CD14-positive monocyte (primary cell): ENCODE measurements at regions not wholly inside any gene's neighbourhood (a gene's known extent, or its start where the extent isn't known, plus 50 kb on each side); places are given as distances from the start of the nearest gene placed in this dataset.

Experiments used
- DNase-seq, 3 donors: peaks; one replicate each; pipeline ENCODE4 v3.0.0-alpha.2; 2011 to 2022
- H2AFZ ChIP-seq: 2 replicates; pipeline ENCODE4 v1.6.0; 2012; ENCODE audit warnings: mild to moderate bottlenecking, low read depth, low read length, inconsistent platforms; ENCODE audit not compliant: insufficient read depth, poor library complexity, severe bottlenecking
- H3K27ac ChIP-seq, 2 donors: 1 replicate in 1 of 2; 2 replicates in 1 of 2; pipeline ENCODE4 v1.5.1; 2012 to 2013; ENCODE audit warnings: low read length in 2 of 2, control low read depth in 1 of 2, inconsistent platforms in 1 of 2, low read depth in 1 of 2, mild to moderate bottlenecking in 1 of 2
- H3K27me3 ChIP-seq, 2 donors: one replicate each; pipeline versions ENCODE4 v1.6.0 to v1.6.1; 2011 to 2013; ENCODE audit warnings: low read length in 2 of 2; ENCODE audit not compliant: control insufficient read depth in 2 of 2, insufficient read depth in 2 of 2
- H3K36me3 ChIP-seq, 2 donors: replicated peaks in 1 of 2; 1 replicate in 1 of 2; 2 replicates in 1 of 2; pipeline versions ENCODE4 v1.5.1 to v1.6.1; 2012 to 2013; ENCODE audit warnings: low read length in 2 of 2, control low read depth in 1 of 2, inconsistent platforms in 1 of 2, mild to moderate bottlenecking in 1 of 2; ENCODE audit not compliant: insufficient read depth in 2 of 2, control insufficient read depth in 1 of 2
- H3K4me1 ChIP-seq, 2 donors: 1 replicate in 1 of 2; 2 replicates in 1 of 2; pipeline versions ENCODE4 v1.5.1 to v1.6.1; 2012 to 2013; ENCODE audit warnings: low read length in 2 of 2, control low read depth in 1 of 2, inconsistent platforms in 1 of 2, mild to moderate bottlenecking in 1 of 2, moderate library complexity in 1 of 2; ENCODE audit not compliant: insufficient read depth in 2 of 2, control insufficient read depth in 1 of 2
- H3K4me2 ChIP-seq: replicated peaks from 2 replicates; pipeline ENCODE3; 2012; ENCODE audit warnings: low read length, moderate library complexity, mild to moderate bottlenecking; ENCODE audit not compliant: poor library complexity, severe bottlenecking; ENCODE audit errors: extremely low read depth
- H3K4me3 ChIP-seq, 3 experiments: fragments of 200-600 bp in 1 of 3; sonication (generic) in 1 of 3; replicated peaks in 1 of 3; 1 replicate in 2 of 3; 2 replicates in 1 of 3; pipeline ENCODE4 v1.5.1; 2011 to 2013; ENCODE audit warnings: low read length in 3 of 3, mild to moderate bottlenecking in 3 of 3, control low read depth in 2 of 3, low read depth in 2 of 3, inconsistent platforms in 1 of 3, moderate library complexity in 1 of 3
- H3K79me2 ChIP-seq: 2 replicates; pipeline ENCODE4 v1.6.0; 2012; ENCODE audit warnings: mild to moderate bottlenecking, control low read depth, inconsistent platforms, low read length, moderate library complexity; ENCODE audit not compliant: insufficient read depth
- H3K9ac ChIP-seq: 2 replicates; pipeline ENCODE4 v1.6.0; 2017; ENCODE audit warnings: low read length, mild to moderate bottlenecking; ENCODE audit not compliant: insufficient read depth, poor library complexity, severe bottlenecking
- H3K9me3 ChIP-seq, 2 donors: replicated peaks in 1 of 2; 1 replicate in 1 of 2; 2 replicates in 1 of 2; pipeline versions ENCODE4 v1.5.1 to v1.6.1; 2012 to 2013; ENCODE audit warnings: low read length in 2 of 2, control low read depth in 1 of 2; ENCODE audit not compliant: control insufficient read depth in 1 of 2, insufficient read depth in 1 of 2
- H4K20me1 ChIP-seq: 2 replicates; pipeline ENCODE4 v1.6.0; 2012; ENCODE audit warnings: mild to moderate bottlenecking, low read length, control low read depth, moderate library complexity; ENCODE audit not compliant: insufficient read depth
- H3K27ac Mint-ChIP-seq, 7 donors: one replicate each; pipeline ENCODE4 v1.8.0; 2020; ENCODE audit warnings: mild to moderate bottlenecking in 7 of 7, mixed read lengths in 7 of 7, moderate library complexity in 6 of 7, inconsistent platforms in 2 of 7
- H3K27me3 Mint-ChIP-seq, 3 donors: one replicate each; pipeline ENCODE4 v1.8.0; 2021 to 2022; ENCODE audit warnings: low read depth in 3 of 3, mild to moderate bottlenecking in 3 of 3, mixed read lengths in 3 of 3, moderate library complexity in 3 of 3, inconsistent platforms in 1 of 3
- H3K36me3 Mint-ChIP-seq, 2 donors: one replicate each; pipeline ENCODE4 v1.8.0; 2020; ENCODE audit warnings: mixed read lengths in 2 of 2, inconsistent platforms in 1 of 2, mild to moderate bottlenecking in 1 of 2
- H3K4me1 Mint-ChIP-seq: one replicate; pipeline ENCODE4 v1.8.0; 2020; ENCODE audit warnings: mild to moderate bottlenecking, mixed read lengths
- H3K4me3 Mint-ChIP-seq, 2 donors: one replicate each; pipeline ENCODE4 v1.8.0; 2020; ENCODE audit warnings: mild to moderate bottlenecking in 2 of 2, mixed read lengths in 2 of 2, moderate library complexity in 1 of 2
- H3K9me3 Mint-ChIP-seq, 7 donors: one replicate each; pipeline ENCODE4 v1.8.0; 2020 to 2022; ENCODE audit warnings: mixed read lengths in 7 of 7, mild to moderate bottlenecking in 6 of 7, moderate library complexity in 6 of 7, inconsistent platforms in 2 of 7
- CTCF ChIP-seq: fragments of 200-600 bp; IDR thresholded peaks from one replicate; pipeline ENCODE4 v1.8.0; 2022; ENCODE audit warnings: antibody characterized with exemption, mild to moderate bottlenecking
- WGBS: methylation state at CpG from one replicate; pipeline ENCODE4 v1.1.5; 2013; ENCODE audit warnings: missing lambda C conversion rate; ENCODE audit not compliant: insufficient coverage; 5-methylcytosine and 5-hydroxymethylcytosine counted together
- intact Hi-C, 2 donors: fragments of 100-400 bp; cut with micrococcal nuclease; formaldehyde crosslinking; loops; one replicate each; pipeline versions ENCODE4 v1.15.0 to v1.15.1; 2023

GRCh38 chr11:110773442-110773841 lies 61.2 kb upstream of the ARHGAP20 start:
- no peak overlapping the region for H2AFZ ChIP-seq
- Mint-ChIP-seq H3K4me1 (peaks cover 21% of the 10 kb centered on the region), H3K36me3 (no peaks in the 10 kb centered on the region), H3K9me3 (peaks cover 0 to 3% (median 0%) of the 10 kb centered on the region in 7 donors), H3K27ac (no peak overlapping the region), H3K4me3 (no peak overlapping the region), H3K27me3 (peaks cover 0 to 1% (median 0%) of the 10 kb centered on the region in 3 donors)
- H3K79me2 ChIP-seq, result no peaks in the 10 kb centered on the region
- no peak overlapping the region for H3K9ac ChIP-seq
- no peaks in the 10 kb centered on the region for H3K36me3 ChIP-seq
- no peaks in the 10 kb centered on the region for H3K27me3 ChIP-seq
- WGBS, result no CpG with 5 or more reads among the region's 1 CpG
- H3K9me3 ChIP-seq, result no peaks in the 10 kb centered on the region
- no peak for TF ChIP-seq CTCF
- intact Hi-C loops, result no loop called here
- H4K20me1 ChIP-seq, result no peaks in the 10 kb centered on the region
- no peak overlapping the region for H3K27ac ChIP-seq
- peaks cover 19 to 27% of the 10 kb centered on the region in 2 donors for H3K4me1 ChIP-seq
- no peak overlapping the region for H3K4me2 ChIP-seq
- DNase-seq, result no peak
- no peak overlapping the region for H3K4me3 ChIP-seq

GRCh38 chr11:110772863-110773262 lies 60.6 kb upstream of the ARHGAP20 start:
- intact Hi-C loops, result no loop called here
- Histone ChIP-seq H3K9me3 (no peaks in the 10 kb centered on the region), H4K20me1 (no peaks in the 10 kb centered on the region), H3K27ac (no peak overlapping the region), H3K79me2 (no peaks in the 10 kb centered on the region), H2AFZ (no peak overlapping the region), H3K4me2 (no peak overlapping the region), H3K27me3 (no peaks in the 10 kb centered on the region), H3K4me3 (no peak overlapping the region), H3K9ac (no peak overlapping the region), H3K4me1 (peaks cover 13 to 21% of the 10 kb centered on the region in 2 donors), H3K36me3 (no peaks in the 10 kb centered on the region)
- Mint-ChIP-seq H3K4me1 (peaks cover 15% of the 10 kb centered on the region), H3K27ac (no peak overlapping the region), H3K4me3 (no peak overlapping the region), H3K27me3 (peaks cover 0 to 2% (median 1%) of the 10 kb centered on the region in 3 donors), H3K36me3 (no peaks in the 10 kb centered on the region), H3K9me3 (peaks cover 0 to 2% (median 0%) of the 10 kb centered on the region in 7 donors)
- no peak for TF ChIP-seq CTCF
- DNase-seq, result no peak
- 100% methylated on average over 3 of the region's 3 CpGs for WGBS
